ENCODE measurements at regions not wholly inside any gene's neighbourhood (a gene's known extent, or its start where the extent isn't known, plus 50 kb on each side); places are given as distances from the start of the nearest gene placed in this dataset.

DNA sequence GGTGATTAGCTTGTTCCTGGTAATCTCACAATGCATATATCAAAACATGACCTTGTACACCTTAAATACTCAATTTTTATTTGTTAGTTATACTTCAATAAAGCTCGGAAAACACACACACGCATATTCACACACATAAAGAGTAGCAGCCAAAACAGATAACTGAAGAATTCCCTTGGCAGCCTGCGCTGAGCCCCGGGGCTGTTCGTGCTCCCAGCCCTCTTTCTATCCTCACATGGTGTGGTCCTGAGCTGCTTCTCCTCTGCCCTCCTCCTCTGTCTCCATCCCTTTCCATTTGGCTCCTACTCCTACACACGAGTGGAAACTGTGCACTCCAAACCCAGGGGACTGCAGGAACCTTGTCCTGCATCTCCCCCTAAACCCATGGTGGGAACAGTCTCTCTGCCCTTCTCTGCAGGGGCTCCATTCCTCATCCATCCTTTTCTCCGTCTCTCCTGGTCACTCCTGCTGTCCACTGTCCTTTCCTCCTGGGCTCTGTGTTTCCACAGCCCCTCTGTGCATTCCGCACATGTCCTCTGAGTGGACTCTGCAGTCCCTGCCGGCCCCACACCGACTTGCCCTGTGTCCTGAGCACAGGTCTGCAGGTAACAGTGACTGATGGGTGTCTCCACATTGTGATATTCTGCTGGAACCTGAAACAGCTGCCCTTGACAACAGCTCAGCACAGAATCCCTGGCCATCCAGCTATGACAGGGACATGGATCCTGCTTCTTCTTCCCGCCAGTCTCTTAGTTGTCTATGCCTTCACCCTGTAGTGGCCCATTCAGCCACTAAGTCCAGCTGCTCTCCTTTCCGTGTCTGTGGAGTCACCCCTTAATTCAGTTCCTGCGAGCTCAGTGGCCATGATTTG lies 216.8 kb upstream of the ZNF32 start:
- no peak overlapping the region for H3K4me3 ChIP-seq (ENCODE audit: low read depth, poor library complexity, severe bottlenecking)
- DNase-seq (ENCODE audit: low spot score in 2 of 2) = peak in 1 of 2 donors; percentile 76
- TF ChIP-seq CTCF (IDR thresholded peaks at IDR 0.05) (no peak), POLR2A (IDR thresholded peaks at IDR 0.05) (no peak)
- intact Hi-C loops (cut with DNase I; ENCODE audit: low total_unique reads) = no loop called here
- 57 to 66% methylated on average over 13 of the region's 13 CpGs for WGBS, 2 donors

DNA sequence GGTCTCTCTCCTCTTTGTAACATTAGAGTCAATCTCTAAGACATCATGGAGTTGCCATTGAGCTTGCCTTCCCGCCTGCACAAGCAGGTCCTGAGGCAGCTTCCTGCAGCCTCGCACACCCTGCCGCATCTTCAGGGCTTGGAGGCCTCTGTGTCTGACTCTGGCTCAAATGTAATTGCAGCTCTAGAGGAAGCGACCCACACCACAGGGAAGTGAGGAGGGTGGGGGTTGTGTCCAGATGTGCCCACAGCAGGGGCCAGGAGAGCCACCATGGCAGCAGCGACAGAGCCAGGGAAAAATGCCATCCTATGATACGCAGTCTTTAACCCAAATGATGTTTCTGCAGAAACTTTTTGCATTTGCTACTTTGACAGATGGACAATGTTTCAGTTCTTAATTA lies 216.0 kb upstream of the ZNF32 start:
- 78 to 92% methylated on average over 6 of the region's 6 CpGs for WGBS, 2 donors
- TF ChIP-seq POLR2A (IDR thresholded peaks at IDR 0.05) (no peak), CTCF (IDR thresholded peaks at IDR 0.05) (no peak)
- peak in 1 of 2 donors; percentile 76 for DNase-seq (ENCODE audit: low spot score in 2 of 2)

DNA sequence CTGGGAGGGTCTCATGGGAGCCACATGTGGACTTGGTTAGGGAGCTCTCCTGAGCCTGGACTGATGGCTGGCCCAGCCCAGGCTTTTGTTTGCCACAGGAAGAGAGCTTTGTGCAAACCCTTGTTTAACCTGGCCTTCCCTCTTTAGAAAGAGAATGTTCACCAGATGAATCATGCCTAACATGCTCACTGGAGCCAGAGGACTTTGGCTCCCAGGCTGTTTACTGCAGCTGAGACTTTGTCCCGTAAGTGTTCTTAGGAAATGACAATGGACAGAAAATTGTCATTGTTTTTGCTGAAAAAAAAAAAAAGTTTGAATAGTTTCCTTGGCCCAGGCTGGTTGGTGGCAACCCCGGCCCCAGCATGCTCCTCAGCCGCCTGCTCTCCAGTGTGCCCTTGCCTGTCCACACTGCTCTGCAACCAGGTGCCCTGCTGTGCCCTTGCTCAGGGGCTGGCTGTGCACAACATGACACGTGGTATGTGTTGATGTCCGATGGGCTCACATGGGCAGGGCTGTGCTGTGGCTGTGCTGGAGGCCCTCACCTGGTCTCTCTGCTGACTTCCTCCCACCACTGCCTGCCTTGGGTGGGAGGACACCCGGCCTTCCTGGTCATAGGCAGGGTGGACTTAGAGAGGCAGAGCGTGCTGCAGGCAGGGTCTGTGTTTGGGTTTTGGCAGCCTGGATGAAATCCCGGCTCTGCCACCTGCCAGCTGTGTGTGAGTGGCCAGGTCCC lies 215.3 kb upstream of the ZNF32 start:
- WGBS, 2 donors = 64 to 68% methylated on average over 7 of the region's 8 CpGs
- DNase-seq (ENCODE audit: low spot score in 2 of 2) = peak; percentile 67 to 90
- no peak overlapping the region for H3K4me3 ChIP-seq (ENCODE audit: low read depth, poor library complexity, severe bottlenecking)
- TF ChIP-seq POLR2A (IDR thresholded peaks at IDR 0.05) (no peak), CTCF (IDR thresholded peaks at IDR 0.05) (no peak)
- intact Hi-C loops (cut with DNase I; ENCODE audit: low total_unique reads) = no loop called here

More for the DNA sequence above, 216.0 kb upstream of the ZNF32 start:
- intact Hi-C loops (cut with DNase I; ENCODE audit: low total_unique reads) = no loop called here
- H3K4me3 ChIP-seq (ENCODE audit: low read depth, poor library complexity, severe bottlenecking) = no peak overlapping the region

- intact Hi-C loops (cut with DNase I; ENCODE audit: low total_unique reads) = no loop called here
- TF ChIP-seq CTCF (IDR thresholded peaks at IDR 0.05) = no peak
- TF ChIP-seq POLR2A (IDR thresholded peaks at IDR 0.05) = no peak
- whole genome bisulfite sequencing, 2 donors = 85 to 89% methylated on average over 9 of the region's 9 CpGs
- DNase-seq (ENCODE audit: low spot score in 2 of 2) = peak in 1 of 2 donors; percentile 70
- no peak overlapping the region for H3K4me3 ChIP-seq (ENCODE audit: low read depth, poor library complexity, severe bottlenecking)
These were observed 214.6 kb upstream of the ZNF32 start for GRCh38 chr10:43863270-43863669.

- H3K4me3 ChIP-seq (ENCODE audit: low read depth, poor library complexity, severe bottlenecking) = no peak overlapping the region
- no peak for DNase-seq (ENCODE audit: low spot score in 2 of 2)
- TF ChIP-seq CTCF (IDR thresholded peaks at IDR 0.05) = no peak
- TF ChIP-seq POLR2A (IDR thresholded peaks at IDR 0.05) = no peak
- 81 to 83% methylated on average over 5 of the region's 5 CpGs for WGBS, 2 donors
- intact Hi-C loops (cut with DNase I; ENCODE audit: low total_unique reads) = no loop called here
These were observed 214.1 kb upstream of the ZNF32 start for GRCh38 chr10:43862756-43863155.
